NT2/D1 (cell line): ENCODE measurements at regions not wholly inside any gene's neighbourhood (a gene's known extent, or its start where the extent isn't known, plus 50 kb on each side); places are given as distances from the start of the nearest gene placed in this dataset.

ENCODE experiments used
- YY1 ChIP-seq: IDR thresholded peaks from 2 replicates; pipeline ENCODE4 v1.6.1; 2011; ENCODE audit not compliant: insufficient read length, insufficient read depth
- ZNF274 ChIP-seq: IDR thresholded peaks from 2 replicates; pipeline ENCODE4 v1.6.1; 2011; ENCODE audit warnings: mild to moderate bottlenecking, low read depth, low read length

GRCh38 chr5:104755806-104756205 is 1193.2 kb upstream of the NUDT12 start:
- TF ChIP-seq YY1 (no peak), ZNF274 (no peak)
